ENCODE measurements at regions not wholly inside any gene's neighbourhood (a gene's known extent, or its start where the extent isn't known, plus 50 kb on each side); places are given as distances from the start of the nearest gene placed in this dataset.

DNA sequence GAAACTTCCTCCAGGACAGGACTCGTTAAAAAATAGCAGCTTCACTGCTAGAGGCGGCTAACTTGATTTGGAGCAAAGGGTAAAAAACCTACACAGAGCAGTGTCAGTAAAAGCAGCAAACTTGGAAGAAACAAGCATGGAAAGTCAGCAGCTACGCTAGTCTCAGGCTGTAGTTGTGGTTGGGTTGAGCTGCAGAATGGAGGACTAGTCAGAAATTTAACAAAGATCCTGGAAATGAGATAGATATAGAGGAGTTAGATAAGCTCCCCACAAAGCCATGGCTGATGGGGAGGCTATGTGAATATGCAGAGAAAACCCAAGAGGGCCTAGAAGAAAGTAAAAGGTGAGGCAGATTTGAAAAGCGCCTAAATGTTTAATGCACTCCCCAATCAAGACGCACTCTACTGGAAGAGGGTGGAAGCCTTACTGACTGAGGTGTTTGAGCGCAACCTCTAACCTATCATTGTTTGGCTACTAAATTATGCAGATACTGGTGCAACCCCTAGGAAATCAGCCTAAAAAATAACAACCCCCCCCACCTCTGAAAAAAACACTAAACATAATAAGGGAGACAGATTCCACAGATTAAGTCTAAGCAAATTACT is 99.7 kb upstream of the TMEM168 start:
- TF ChIP-seq, protein P1, sequence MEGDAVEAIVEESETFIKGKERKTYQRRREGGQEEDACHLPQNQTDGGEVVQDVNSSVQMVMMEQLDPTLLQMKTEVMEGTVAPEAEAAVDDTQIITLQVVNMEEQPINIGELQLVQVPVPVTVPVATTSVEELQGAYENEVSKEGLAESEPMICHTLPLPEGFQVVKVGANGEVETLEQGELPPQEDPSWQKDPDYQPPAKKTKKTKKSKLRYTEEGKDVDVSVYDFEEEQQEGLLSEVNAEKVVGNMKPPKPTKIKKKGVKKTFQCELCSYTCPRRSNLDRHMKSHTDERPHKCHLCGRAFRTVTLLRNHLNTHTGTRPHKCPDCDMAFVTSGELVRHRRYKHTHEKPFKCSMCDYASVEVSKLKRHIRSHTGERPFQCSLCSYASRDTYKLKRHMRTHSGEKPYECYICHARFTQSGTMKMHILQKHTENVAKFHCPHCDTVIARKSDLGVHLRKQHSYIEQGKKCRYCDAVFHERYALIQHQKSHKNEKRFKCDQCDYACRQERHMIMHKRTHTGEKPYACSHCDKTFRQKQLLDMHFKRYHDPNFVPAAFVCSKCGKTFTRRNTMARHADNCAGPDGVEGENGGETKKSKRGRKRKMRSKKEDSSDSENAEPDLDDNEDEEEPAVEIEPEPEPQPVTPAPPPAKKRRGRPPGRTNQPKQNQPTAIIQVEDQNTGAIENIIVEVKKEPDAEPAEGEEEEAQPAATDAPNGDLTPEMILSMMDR (IDR thresholded peaks at IDR 0.05), result no peak
- TF ChIP-seq EP300 (IDR thresholded peaks at IDR 0.05), result no peak
- TF ChIP-seq POLR2AphosphoS5 (IDR thresholded peaks at IDR 0.05), result no peak

All from gastroesophageal sphincter (tissue), 3 donors.